NCI-H1048 (cell line): ENCODE measurements at regions not wholly inside any gene's neighbourhood (a gene's known extent, or its start where the extent isn't known, plus 50 kb on each side); places are given as distances from the start of the nearest gene placed in this dataset.

Experiments
- DNase-seq: peaks from one replicate; lab custom pipeline; 2025; lab: John Stamatoyannopoulos, UW

DNA sequence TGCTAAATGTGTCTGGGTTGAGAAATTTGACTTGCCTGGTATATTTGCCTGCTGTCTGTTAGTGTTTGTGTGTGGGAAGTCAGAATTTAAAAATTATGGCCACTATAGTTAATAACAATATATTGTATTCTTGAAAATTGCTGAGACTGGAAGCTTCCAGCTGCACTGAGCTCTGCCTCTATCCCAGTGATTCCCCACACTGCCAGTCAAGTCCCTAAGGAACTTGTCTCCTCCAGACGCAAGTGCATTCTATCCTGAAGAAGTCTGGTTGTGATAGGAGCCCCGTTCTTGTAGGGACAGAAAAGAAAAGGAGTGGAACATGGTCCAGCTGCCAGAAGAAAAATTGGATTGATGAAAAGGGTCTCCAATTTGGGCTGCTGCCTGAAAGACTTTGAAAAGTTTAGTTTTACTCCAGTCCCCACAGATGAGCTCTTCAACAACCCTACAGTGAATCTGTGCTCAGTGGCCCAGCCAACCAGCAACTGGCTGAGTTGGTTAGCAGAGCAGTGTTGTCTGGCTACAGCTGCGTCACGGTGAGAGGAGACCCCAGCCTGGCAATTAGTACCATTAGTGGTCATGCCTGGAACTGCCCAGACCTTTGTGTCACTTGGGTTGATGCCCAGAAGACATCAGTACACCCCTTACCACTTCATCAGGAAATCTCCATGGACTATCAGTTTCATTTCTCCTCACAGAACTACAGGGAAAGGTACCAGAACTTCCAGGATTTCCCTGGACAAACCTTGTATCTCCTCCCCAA is 183.1 kb upstream of the MCHR2 start:
- no peak for DNase-seq

DNA sequence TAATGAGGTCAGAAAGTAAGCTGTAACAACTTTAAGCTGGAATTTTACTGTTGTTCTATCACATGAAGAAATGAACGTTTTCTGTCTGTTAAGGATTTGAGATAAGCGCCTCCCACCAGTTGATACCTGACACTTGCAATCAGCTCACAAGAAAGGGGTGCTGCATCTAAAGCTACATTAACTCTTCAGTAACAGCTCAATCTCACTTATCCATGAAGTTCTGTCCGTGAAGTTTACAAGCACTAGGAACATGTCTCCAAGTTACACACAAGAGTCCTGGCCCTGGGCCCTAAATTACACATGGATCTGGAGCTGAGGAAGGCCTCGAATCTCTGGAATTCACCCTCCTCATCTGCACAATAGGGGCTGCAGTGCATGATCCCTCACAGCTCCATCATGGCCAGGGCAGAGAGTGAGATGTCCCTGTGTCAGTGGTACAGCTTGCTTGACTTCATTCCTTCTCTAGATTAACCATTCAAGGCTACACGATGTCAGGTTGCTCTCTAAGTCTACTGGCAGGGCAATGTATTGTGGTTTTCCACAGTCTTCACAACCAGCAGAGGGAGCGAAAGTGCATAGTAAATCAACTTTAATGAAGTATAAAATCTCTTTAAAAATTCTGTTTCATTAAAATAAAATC is 182.4 kb upstream of the MCHR2 start:
- no peak for DNase-seq

DNA sequence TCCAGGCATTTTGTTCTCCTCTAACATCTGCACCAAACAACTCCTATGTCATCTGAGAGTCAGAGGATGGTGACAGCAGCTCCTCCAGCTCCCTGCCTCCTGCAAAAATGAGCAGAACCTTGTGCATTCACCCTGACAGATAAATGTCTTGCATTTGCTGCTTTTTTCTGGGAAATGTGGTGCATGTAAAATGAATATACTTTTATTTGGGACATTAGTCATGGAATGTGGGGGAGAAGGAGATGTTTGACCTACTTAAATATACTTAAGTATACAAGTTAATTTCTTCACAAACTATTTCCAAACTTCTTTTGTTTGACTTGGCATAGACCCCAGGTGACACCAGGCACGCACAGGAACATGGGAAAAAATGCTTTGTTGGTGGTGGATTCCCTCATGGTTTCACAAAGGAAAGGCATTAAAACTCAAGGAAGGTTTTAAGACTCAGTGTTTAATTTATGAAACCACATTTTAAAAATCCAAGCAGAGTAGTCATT is 181.8 kb upstream of the MCHR2 start:
- no peak for DNase-seq

DNA sequence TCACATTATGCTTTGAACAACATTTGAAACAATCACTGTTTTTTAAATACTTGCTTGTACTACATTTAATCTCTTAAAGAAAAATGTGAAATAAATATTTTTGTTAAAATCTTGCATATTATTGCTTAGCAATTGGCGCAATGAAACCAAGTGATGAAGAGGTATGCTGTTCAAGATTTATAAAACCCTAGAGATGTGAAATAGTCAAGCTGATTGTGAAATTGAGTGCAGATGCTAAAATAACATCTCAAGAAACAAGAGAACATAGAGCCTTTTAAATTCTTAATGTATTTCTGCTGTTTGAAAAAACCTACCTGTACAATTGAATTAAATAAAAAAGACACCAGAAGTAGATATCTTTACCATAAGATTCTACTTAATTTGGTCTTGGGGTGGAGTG is 179.2 kb upstream of the MCHR2 start:
- no peak for DNase-seq

DNA sequence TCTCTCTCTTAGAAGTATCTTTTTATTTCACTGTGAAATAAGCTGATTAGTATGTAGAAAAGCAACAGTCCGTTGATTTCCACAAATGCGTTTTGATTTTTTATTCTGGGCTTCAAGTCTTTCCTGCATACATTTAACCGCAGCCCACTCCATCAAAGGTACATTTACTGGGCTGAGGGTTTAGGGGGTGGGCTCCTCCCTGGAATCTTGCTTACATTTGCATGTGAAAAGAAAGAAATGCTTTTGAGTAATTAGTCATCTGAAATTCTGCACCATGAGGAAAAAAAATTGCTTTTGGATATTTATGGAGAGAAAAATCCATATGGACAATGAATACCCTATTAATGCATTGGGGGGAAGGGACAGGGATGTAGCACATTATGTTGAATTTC is 178.3 kb upstream of the MCHR2 start:
- DNase-seq, result no peak

DNA sequence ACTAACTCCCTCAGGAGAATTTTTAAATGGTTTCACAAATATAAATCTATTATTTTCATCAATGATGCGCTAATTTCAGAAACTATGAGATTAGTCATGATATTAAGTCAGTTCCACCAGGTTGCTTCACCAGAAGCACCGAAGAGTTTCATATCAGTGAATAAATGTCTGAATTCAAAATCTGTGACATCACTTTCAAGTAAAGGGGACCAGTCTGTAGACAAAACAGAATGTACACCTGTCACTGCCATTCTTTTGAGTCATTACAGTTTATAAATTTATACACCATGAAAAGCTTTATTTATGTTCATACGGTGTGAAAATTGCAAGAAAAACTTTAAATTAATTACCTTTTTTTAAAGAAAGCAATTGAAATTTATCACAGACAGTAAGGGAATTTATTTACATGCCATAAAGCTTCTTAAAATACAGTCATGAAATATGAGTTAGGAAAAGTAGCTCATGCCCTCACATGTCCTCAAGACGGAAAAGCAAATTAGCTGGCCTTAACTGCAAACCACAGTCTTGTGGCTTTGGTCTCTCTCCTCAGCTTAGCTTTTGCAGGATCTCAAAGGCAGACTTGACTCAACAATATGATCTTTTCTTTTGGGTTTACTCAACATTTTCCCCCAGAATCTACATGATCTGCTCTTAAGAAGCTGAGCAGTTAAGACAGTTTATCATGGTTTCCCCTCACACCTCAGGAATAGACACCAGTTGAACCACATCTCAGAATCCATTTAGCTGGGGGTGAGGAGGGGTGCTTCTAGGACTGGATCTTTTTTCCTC is 177.7 kb upstream of the MCHR2 start:
- no peak for DNase-seq

DNA sequence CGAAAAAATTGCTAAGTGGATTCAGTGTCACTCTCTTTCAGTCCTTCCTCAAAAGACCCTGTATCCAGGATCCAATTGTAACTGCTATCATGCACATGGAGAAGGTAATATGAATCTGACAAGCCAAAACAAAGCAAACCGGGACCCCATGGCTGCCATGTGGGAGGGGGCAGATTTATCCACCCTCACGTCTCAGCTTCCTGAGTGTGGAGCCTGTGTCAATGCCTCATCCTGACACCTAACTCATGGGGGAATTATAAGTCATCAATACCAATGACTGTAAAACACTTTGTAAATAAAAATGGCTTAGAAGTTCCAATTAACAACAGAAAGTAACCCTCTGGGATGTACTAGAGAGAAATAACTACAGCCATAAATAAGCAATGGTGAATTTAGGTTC is 174.1 kb upstream of the MCHR2 start:
- no peak for DNase-seq

DNA sequence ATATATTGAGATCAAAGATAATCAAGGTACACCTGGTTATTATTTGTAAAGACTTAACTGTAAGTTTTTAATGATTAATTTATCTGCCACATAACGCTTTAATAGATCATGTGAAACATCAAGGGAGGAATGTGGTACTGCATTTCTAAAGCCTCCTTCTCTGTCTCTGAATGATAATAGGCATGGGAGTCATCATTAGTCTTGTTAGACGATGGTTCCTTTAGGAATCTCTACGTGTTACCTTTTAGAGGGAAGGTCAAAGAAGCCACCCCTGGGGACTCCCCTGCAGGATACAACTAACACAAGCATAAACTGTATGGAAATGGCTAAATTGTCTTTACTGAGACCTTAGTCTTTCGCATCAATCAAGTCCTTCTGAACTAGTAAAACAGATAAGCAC is 173.6 kb upstream of the MCHR2 start:
- DNase-seq, result no peak

DNA sequence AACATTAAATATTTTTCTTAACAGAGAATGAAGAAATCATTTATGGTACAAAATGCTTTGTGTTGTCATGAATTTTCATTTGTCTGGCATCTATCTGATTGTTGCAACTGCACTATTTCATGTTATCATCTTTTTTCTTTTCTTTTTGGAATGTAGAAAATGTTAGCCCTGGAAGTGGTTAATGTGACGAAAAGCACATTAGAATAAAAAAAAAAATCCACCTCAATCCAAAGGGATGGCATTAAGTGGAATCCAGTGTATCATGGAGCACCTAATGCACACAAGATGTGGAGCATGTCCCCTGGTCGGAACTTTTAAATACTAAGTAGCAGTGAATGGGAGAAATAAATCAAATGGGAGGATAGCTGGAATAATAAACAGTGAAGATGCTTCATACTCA is 172.9 kb upstream of the MCHR2 start:
- no peak for DNase-seq

DNA sequence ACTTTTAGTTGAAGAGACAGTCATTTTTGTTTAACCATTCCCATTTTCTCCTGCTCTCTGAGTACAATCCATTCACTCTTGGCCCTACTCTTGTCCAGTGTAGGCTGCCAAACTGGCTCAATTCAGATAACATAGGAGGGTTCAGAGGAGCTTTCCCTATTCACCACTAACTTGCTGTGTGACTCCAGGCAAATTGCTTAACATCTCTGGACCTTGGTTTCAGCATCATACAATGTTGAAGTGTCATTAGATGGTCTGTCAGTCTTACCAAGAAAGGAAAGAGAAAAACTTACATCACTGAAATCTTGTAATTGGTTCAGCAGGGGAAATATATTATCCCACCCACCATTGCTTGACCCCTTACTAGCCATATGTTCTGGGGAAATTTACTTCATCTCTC is 171.4 kb upstream of the MCHR2 start:
- no peak for DNase-seq

DNA sequence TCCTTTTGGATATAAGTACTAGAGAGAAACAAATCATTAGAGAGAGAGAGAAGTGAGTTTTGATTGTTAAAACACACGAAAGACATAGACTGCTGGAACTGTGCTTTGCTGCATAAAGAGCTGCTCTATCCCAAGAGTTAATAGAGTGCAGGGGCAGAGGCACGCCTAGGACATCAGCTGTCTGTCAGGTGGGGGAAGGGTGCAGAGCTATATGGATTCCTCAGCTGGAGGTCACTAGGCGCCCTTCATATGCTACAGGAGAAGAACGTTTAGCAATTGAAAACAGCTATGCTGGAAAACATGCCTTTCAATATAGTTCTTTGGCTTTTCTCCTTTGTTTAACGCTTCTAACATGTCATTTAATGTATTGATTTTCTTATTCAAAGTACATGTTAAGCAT is 169.0 kb upstream of the MCHR2 start:
- DNase-seq, result no peak

DNA sequence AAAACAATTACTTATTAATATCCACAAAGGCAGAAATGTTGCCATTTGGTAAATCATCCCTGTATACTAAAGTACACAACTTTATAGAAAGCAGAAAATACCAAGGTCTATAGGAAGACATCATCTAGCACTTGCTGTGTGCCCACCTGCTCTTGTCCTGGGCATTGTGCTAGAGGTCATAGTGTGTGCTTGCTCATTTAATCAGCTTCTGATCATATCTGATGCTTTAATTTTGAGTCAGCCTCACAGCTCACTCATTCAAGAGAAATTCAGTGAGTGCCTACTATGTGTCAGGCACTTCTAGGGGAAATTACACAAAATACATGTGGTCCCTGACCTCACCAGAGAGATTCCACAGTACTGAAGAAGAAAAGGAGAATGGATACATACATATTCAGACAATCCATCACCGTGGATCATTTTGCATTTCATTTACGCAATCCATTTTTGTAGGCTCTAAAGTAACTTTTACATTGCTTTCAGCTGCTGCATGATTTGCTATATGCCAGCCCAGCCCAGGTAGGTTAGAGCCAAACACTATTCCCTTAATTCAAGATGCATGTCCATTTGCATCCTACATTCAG is 167.9 kb upstream of the MCHR2 start:
- no peak for DNase-seq

DNA sequence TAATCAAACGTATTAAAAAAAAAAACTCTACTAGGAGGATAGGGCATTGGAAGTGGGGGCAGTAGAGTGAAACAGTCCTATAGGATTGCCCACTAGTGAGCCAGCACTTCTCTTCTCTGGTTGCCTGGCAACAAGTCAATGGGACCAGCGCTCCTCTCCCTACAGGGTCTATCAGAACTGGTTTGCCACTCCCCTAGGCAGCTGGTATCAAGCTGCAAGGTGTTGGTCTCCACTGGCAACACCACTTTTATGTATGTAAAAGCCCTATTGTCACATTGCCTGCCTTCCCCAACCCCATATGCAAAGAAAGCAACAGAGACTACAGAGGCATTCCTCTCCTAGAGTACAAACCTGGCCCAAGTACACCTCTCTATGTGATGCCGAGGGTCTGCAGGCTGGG is 166.9 kb upstream of the MCHR2 start:
- DNase-seq, result no peak

DNA sequence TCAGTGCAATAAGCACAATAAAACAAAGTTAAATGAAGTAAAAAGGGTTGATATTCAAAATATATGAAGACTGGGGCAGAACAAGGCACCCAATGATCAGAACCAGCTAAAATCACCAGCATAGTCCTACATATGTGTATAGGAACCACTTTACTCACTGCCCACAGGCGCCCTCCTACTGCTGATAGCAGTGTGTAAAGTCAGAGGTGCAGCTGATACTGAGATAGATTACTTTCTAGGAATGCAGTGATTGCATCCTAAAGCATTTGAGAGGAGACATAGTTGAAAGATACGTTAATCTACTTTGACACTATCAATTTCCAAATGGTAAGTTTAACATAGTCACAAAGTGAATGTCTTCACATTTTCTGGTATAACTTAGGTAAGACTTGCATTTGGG is 161.1 kb upstream of the MCHR2 start:
- DNase-seq, result no peak

DNA sequence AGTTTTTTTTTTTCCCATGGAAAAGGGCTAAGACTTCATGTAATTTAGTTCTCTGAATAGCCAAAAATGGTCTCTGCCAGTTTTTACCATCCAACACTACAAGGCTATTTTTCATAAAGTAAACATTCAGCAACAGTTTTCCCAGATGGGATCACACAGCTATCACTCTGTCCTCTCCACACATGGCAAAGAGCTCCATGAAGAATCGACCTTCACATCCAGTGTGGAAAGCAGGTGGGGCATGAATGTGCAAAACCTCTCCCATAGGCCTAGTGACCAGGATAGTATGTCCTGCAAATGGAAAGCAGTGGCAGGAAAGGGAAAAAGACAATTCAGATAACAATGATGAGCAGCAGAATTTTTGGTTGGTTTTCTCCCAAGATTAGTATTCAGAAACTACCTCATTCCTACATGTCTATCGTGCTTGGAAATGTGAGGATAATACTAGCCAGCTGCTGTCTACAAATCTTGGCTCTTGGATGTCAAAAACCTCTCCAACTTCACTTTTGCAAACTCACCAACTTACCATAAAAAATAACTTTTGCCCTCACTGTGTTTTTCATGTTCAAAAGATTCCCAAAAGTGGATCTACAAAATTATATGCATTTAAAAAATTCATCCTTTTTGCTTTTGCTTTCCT is 159.7 kb upstream of the MCHR2 start:
- no peak for DNase-seq

DNA sequence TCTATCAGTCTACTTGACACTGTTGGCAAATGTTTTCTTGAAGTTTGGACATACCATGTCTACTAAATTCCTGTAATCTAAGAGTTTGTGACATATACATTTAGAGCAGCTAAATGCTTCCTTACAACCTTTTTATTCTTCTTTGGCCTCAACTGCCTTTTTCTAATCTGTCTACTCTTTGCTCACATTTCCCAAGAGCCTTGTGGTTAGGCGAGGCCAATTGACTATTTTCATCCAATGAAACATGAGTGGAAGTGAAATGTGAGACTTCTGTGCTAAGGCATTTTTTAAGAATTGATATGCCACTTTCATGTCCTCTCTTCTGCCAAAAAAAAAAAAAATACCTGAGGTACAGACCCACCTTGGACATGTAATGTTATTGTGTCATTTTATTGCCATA is 158.2 kb upstream of the MCHR2 start:
- no peak for DNase-seq

DNA sequence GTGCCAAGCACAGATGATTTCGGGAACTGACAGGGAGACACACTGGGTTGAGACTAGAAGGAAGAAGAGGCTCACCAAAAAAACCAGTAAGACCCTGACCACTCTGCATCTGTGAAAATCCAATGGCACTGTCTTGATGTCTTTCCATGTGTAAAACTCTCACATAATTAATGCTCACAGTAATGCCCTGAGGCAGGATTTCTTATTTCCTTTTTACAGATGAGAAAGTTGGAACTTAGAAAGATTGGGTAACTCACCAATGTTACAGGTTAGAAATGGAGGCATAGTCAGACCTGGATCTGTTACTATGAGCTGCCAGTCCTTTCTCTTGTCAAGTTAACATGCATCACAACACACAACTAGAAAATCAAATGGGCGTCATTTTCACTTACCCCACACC is 151.0 kb upstream of the MCHR2 start:
- no peak for DNase-seq

DNA sequence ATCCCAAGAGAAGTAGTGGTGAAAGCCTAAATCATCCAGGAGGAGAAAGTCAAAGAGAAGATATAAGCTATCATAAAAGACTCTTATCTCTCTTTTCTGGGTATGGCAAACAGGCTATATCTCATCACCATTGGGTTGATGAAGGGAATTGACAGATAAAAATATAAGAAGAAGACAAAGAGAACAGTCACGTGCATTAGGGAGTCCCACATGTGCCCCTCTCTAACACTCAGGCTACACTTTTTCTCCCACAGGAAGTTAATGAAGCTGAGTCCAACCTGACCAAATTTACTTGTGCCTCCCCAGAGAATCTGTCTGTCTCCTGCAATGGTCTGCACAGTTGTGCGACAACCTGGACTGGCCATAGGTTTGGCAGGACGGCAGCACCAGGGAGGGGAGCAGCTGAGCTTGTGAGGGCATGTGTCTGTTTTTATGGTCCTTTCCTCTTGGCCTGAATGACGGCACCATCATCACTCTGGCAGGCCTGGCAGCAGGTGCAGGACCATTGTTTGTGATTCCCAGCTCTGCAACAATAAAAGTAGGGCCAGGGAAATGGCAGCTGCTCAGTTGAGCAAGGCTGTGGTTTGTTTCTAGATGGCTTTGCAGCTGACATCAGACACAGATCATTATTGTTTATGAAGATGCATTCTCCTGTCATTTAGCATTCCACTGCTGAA is 144.5 kb upstream of the MCHR2 start:
- no peak for DNase-seq

DNA sequence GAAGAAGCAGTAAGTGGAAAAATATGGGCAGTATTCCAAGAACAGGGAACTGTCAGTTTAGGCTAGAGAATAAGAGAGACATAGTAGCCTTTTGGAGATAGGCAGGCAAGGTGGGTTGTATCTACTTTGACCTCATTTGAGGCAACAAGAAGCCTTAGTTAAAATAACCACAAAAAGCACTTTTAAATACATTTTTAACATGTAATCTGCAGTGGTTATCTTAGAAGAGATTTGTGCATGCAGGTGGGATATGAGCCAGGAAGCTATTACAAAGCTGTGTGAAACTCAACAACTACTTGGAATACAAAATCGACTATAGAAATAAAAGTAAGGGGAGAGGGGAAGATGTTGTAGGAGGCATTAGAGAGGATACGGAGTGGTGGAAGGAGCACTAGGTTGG is 143.7 kb upstream of the MCHR2 start:
- DNase-seq, result no peak

DNA sequence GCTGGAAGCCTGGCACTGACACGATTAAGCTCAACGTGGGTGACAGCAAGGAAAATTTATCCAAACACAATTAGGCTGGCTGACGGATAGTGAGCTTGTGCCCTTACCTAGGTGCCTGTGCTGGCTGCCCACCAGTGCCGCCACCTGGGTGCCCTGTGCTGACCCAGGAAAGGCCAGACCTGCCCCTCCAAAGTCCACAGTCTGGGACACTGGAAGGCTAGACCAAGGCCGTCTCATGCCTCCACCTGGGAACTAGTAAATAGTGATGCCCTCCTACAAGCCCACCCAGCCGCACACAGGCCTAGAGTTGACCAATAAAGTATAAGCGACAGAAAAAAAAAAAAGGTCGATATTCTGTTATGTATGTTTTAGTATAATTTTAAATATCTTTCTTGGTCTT is 142.6 kb upstream of the MCHR2 start:
- DNase-seq, result no peak

DNA sequence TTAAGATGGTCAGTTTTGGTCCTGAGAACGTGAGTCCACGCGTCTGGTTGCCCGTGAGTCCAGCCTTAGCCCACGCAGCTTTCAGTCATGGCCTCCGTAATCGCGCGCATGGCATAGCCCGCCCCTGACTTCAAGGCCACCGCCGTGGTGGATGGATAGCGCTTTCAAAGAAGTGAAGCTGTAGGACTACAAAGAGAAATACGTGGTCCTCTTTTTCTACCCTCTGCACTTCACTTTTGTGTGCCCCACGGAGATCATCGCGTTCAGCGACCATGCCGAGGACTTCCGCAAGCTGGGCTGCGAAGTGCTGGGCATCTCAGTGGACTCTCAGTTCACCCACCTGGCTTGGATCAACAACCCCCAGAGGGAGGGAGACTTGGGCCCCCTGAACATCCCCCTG is 142.0 kb upstream of the MCHR2 start:
- DNase-seq, result no peak

DNA sequence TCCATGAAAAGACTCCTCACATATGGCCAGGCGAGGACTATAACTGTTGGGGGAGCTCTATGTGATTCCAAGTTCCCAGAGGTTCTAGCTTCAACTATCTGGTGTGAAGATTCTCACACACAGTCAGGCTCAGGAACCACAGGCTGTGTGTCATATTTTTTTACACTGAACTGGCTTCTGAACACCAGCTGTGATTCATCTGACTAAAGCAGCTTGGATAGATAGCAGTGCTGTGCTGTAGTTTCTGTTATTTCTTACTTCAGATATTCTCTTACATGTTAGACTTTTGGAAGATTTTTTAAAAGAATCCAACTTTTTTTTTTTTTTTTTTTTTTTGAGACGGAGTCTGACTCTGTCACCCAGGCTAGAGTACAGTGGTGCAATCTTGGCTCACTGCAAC is 140.7 kb upstream of the MCHR2 start:
- no peak for DNase-seq
